ENCODE measurements at regions not wholly inside any gene's neighbourhood (a gene's known extent, or its start where the extent isn't known, plus 50 kb on each side); places are given as distances from the start of the nearest gene placed in this dataset.

DNA sequence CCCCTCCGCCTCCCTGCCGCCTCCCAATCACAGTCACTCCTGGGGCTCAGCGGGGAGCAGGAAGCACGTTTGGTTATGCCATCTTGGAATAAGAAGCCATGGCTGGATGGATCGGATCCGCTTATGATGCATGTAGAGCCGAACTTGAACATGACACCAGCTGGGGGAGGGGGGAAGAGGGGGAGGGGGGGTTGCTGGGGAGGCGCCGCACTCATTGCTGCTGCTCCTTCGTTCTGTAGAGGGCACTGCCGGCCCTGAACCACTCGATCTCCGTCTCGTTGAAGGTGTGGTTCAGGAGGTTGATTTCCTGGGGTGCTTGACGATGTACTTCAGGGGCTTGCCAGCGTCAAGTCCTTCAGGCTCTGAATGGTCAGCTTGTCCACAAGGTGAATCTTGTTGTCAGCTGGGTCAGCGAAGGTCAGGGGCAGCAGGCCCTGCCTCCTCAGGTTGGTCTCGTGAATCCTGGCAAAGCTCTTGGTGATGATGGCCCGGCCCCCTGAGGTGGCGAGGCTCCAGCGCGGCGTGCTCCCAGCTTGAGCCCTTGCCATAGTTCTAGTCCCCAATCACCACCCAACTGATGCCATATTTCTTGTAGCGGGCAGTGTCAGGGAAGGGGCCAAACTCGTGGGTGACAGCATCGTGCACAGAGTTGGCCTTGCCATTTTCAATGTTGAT is 476.9 kb upstream of the ISX start:
- no peak for DNase-seq
- Histone ChIP-seq H3K4me1 (ENCODE audit: insufficient read depth, low read length) (no peaks in the 10 kb centered on the region), H3K36me3 (ENCODE audit: insufficient read depth, low read length) (no peaks in the 10 kb centered on the region), H3K27ac (ENCODE audit: low read depth, low read length) (no peak overlapping the region), H3K27me3 (ENCODE audit: insufficient read depth, low read length) (no peaks in the 10 kb centered on the region), H3K9me3 (ENCODE audit: control insufficient read depth in 1 of 2, low read length in 2 of 2) (no peaks in the 10 kb centered on the region), H3K4me3 (ENCODE audit: low read length in 2 of 2) (no peak overlapping the region)
- ChIA-PET CTCF (ENCODE audit: partially characterized antibody) (no interaction called here), POLR2A (ENCODE audit: partially characterized antibody) (no interaction called here)
- H3K4me3 Mint-ChIP-seq, result no peak overlapping the region
- H3K27ac Mint-ChIP-seq, result no peak overlapping the region
- H3K4me1 Mint-ChIP-seq, result no peaks in the 10 kb centered on the region
- intact Hi-C loops (cut with micrococcal nuclease), result no loop called here
- H3K27me3 Mint-ChIP-seq, result no peaks in the 10 kb centered on the region
- no peaks in the 10 kb centered on the region for H3K36me3 Mint-ChIP-seq
- peaks cover 0 to 8% (median 0%) of the 10 kb centered on the region in 8 donors for H3K9me3 Mint-ChIP-seq

GRCh38 chr22:34592123-34592740 is 473.7 kb upstream of the ISX start:
- POLR2A ChIA-PET (ENCODE audit: partially characterized antibody), result no interaction called here
- no peaks in the 10 kb centered on the region for H3K9me3 ChIP-seq (ENCODE audit: control insufficient read depth in 1 of 2, low read length in 2 of 2)
- H3K27ac Mint-ChIP-seq, result no peak overlapping the region

DNA sequence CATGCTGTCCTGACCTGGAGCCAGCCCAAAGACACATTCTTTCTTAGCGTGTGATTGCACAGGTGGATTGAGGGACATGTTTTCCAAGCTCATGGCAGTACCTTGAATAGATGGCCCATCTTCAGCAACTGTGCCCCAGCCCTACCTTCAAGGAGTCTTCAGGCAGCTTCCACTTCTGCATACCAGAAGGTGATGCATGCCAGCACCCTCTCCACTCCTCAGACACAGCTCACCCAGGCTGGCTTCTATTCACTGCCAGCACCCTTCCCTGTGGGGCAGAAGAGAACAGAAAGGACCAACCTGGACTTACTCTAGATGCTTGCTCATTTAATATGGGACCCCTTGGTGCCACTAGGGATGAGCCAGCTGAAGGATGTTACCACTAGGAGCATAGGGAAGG is 466.4 kb upstream of the ISX start:
- no peak overlapping the region for H3K27ac ChIP-seq (ENCODE audit: low read depth, low read length)
- Mint-ChIP-seq H3K4me3 (no peak overlapping the region), H3K27me3 (peaks cover 0 to 4% of the 10 kb centered on the region in 2 donors), H3K9me3 (peaks cover 0 to 8% (median 0%) of the 10 kb centered on the region in 8 donors), H3K4me1 (no peaks in the 10 kb centered on the region), H3K27ac (no peak overlapping the region), H3K36me3 (no peaks in the 10 kb centered on the region)
- POLR2A ChIA-PET (ENCODE audit: partially characterized antibody), result no interaction called here
- DNase-seq, result no peak
- no peaks in the 10 kb centered on the region for H3K27me3 ChIP-seq (ENCODE audit: insufficient read depth, low read length)
- intact Hi-C loops (cut with micrococcal nuclease), result no loop called here
- H3K4me3 ChIP-seq (ENCODE audit: low read length in 2 of 2), result no peak overlapping the region
- no peaks in the 10 kb centered on the region for H3K4me1 ChIP-seq (ENCODE audit: insufficient read depth, low read length)
- CTCF ChIA-PET (ENCODE audit: partially characterized antibody), result no interaction called here
- no peaks in the 10 kb centered on the region for H3K36me3 ChIP-seq (ENCODE audit: insufficient read depth, low read length)
- H3K9me3 ChIP-seq (ENCODE audit: control insufficient read depth in 1 of 2, low read length in 2 of 2), result no peaks in the 10 kb centered on the region

More at GRCh38 chr22:34592123-34592740, 473.7 kb upstream of the ISX start:
- no peaks in the 10 kb centered on the region for H3K36me3 Mint-ChIP-seq
- no peaks in the 10 kb centered on the region for H3K27me3 ChIP-seq (ENCODE audit: insufficient read depth, low read length)
- H3K4me1 ChIP-seq (ENCODE audit: insufficient read depth, low read length), result no peaks in the 10 kb centered on the region
- no peak overlapping the region for H3K4me3 ChIP-seq (ENCODE audit: low read length in 2 of 2)
- no peaks in the 10 kb centered on the region for H3K36me3 ChIP-seq (ENCODE audit: insufficient read depth, low read length)
- H3K9me3 Mint-ChIP-seq, result peaks cover 0 to 8% (median under 1%) of the 10 kb centered on the region in 8 donors
- DNase-seq, result no peak
- no peak overlapping the region for H3K4me3 Mint-ChIP-seq
- H3K4me1 Mint-ChIP-seq, result no peaks in the 10 kb centered on the region
- no peak overlapping the region for H3K27ac ChIP-seq (ENCODE audit: low read depth, low read length)
- intact Hi-C loops (cut with micrococcal nuclease), result no loop called here
- H3K27me3 Mint-ChIP-seq, result no peaks in the 10 kb centered on the region
- CTCF ChIA-PET (ENCODE audit: partially characterized antibody), result interaction anchor here (1.3 kb wide), 1 partner anchor 11 kb away, joined by 3 read pairs; no protein-coding TSS in a partner anchor

DNA sequence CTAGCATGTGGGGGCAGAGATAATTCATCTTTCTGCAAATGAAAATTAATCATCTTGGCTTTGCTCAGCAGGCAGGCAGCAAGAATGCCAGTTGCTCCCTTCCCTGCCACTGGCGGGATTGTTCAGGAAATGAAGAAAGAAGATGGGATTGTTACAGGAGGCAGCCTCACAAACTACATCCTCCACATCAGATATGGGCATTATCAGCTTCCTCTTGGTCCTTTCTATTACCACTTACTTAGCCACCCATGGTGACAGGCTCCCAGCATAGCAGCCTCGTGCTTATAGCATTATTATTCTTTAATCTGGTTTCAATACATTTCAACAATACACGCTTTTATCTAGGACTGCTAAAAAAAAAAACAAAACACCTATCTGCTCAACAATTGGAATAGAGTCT is 461.6 kb upstream of the ISX start:
- CTCF ChIA-PET (ENCODE audit: partially characterized antibody), result no interaction called here

GRCh38 chr22:34608106-34608505 is 457.9 kb upstream of the ISX start:
- POLR2A ChIA-PET (ENCODE audit: partially characterized antibody), result no interaction called here
- Mint-ChIP-seq H3K4me1 (no peaks in the 10 kb centered on the region), H3K36me3 (no peaks in the 10 kb centered on the region), H3K27ac (no peak overlapping the region), H3K9me3 (peaks cover 0 to 17% (median 2%) of the 10 kb centered on the region in 8 donors), H3K4me3 (no peak overlapping the region), H3K27me3 (peaks cover 0 to 1% of the 10 kb centered on the region in 2 donors)
- H3K4me1 ChIP-seq (ENCODE audit: insufficient read depth, low read length), result no peaks in the 10 kb centered on the region
- intact Hi-C loops (cut with micrococcal nuclease), result no loop called here
- CTCF ChIA-PET (ENCODE audit: partially characterized antibody), result no interaction called here
- H3K27ac ChIP-seq (ENCODE audit: low read depth, low read length), result no peak overlapping the region
- no peaks in the 10 kb centered on the region for H3K9me3 ChIP-seq (ENCODE audit: control insufficient read depth in 1 of 2, low read length in 2 of 2)
- H3K27me3 ChIP-seq (ENCODE audit: insufficient read depth, low read length), result no peaks in the 10 kb centered on the region
- no peaks in the 10 kb centered on the region for H3K36me3 ChIP-seq (ENCODE audit: insufficient read depth, low read length)
- no peak overlapping the region for H3K4me3 ChIP-seq (ENCODE audit: low read length in 2 of 2)
- no peak for DNase-seq

More for the DNA sequence above, 461.6 kb upstream of the ISX start:
- no peak overlapping the region for H3K4me3 ChIP-seq (ENCODE audit: low read length in 2 of 2)
- H3K36me3 ChIP-seq (ENCODE audit: insufficient read depth, low read length), result no peaks in the 10 kb centered on the region
- H3K9me3 ChIP-seq (ENCODE audit: control insufficient read depth in 1 of 2, low read length in 2 of 2), result no peaks in the 10 kb centered on the region
- Mint-ChIP-seq H3K36me3 (no peaks in the 10 kb centered on the region), H3K27me3 (peaks cover 0 to 4% of the 10 kb centered on the region in 2 donors), H3K9me3 (peaks cover 0 to 8% (median 0%) of the 10 kb centered on the region in 8 donors), H3K4me1 (no peaks in the 10 kb centered on the region), H3K4me3 (no peak overlapping the region), H3K27ac (no peak overlapping the region)
- POLR2A ChIA-PET (ENCODE audit: partially characterized antibody), result no interaction called here
- DNase-seq, result no peak
- H3K27me3 ChIP-seq (ENCODE audit: insufficient read depth, low read length), result no peaks in the 10 kb centered on the region
- H3K4me1 ChIP-seq (ENCODE audit: insufficient read depth, low read length), result no peaks in the 10 kb centered on the region
- no peak overlapping the region for H3K27ac ChIP-seq (ENCODE audit: low read depth, low read length)
- intact Hi-C loops (cut with micrococcal nuclease), result no loop called here

- peaks cover 0 to 1% of the 10 kb centered on the region in 2 donors for H3K27me3 Mint-ChIP-seq
These were observed 457.3 kb upstream of the ISX start for GRCh38 chr22:34608540-34609115.

GRCh38 chr22:34609646-34610045 is 456.3 kb upstream of the ISX start:
- Mint-ChIP-seq H3K27ac (no peak overlapping the region), H3K27me3 (peaks cover 0 to 1% of the 10 kb centered on the region in 2 donors), H3K4me1 (no peaks in the 10 kb centered on the region), H3K36me3 (no peaks in the 10 kb centered on the region), H3K4me3 (no peak overlapping the region), H3K9me3 (peaks cover 0 to 17% (median 3%) of the 10 kb centered on the region in 8 donors)
- no peak overlapping the region for H3K4me3 ChIP-seq (ENCODE audit: low read length in 2 of 2)
- H3K4me1 ChIP-seq (ENCODE audit: insufficient read depth, low read length), result no peaks in the 10 kb centered on the region
- H3K27ac ChIP-seq (ENCODE audit: low read depth, low read length), result no peak overlapping the region
- intact Hi-C loops (cut with micrococcal nuclease), result no loop called here
- no peaks in the 10 kb centered on the region for H3K36me3 ChIP-seq (ENCODE audit: insufficient read depth, low read length)
- ChIA-PET POLR2A (ENCODE audit: partially characterized antibody) (no interaction called here), CTCF (ENCODE audit: partially characterized antibody) (no interaction called here)
- H3K9me3 ChIP-seq (ENCODE audit: control insufficient read depth in 1 of 2, low read length in 2 of 2), result no peaks in the 10 kb centered on the region
- no peak for DNase-seq
- no peaks in the 10 kb centered on the region for H3K27me3 ChIP-seq (ENCODE audit: insufficient read depth, low read length)

More at GRCh38 chr22:34608540-34609115, 457.3 kb upstream of the ISX start:
- Histone ChIP-seq H3K4me3 (ENCODE audit: low read length in 2 of 2) (no peak overlapping the region), H3K36me3 (ENCODE audit: insufficient read depth, low read length) (no peaks in the 10 kb centered on the region), H3K4me1 (ENCODE audit: insufficient read depth, low read length) (no peaks in the 10 kb centered on the region), H3K9me3 (ENCODE audit: control insufficient read depth in 1 of 2, low read length in 2 of 2) (no peaks in the 10 kb centered on the region), H3K27me3 (ENCODE audit: insufficient read depth, low read length) (no peaks in the 10 kb centered on the region), H3K27ac (ENCODE audit: low read depth, low read length) (no peak overlapping the region)
- no peak overlapping the region for H3K27ac Mint-ChIP-seq
- POLR2A ChIA-PET (ENCODE audit: partially characterized antibody), result no interaction called here
- intact Hi-C loops (cut with micrococcal nuclease), result no loop called here
- no peak overlapping the region for H3K4me3 Mint-ChIP-seq
- peaks cover 0 to 17% (median 3%) of the 10 kb centered on the region in 8 donors for H3K9me3 Mint-ChIP-seq
- CTCF ChIA-PET (ENCODE audit: partially characterized antibody), result no interaction called here
- no peak for DNase-seq
- H3K4me1 Mint-ChIP-seq, result no peaks in the 10 kb centered on the region
- no peaks in the 10 kb centered on the region for H3K36me3 Mint-ChIP-seq

Measured in CD4-positive, alpha-beta memory T cell (primary cell).